GM12878 (cell line): ENCODE measurements at regions not wholly inside any gene's neighbourhood (a gene's known extent, or its start where the extent isn't known, plus 50 kb on each side); places are given as distances from the start of the nearest gene placed in this dataset.

Experiments
- BCLAF1 ChIP-seq: fragments of 450-650 bp; IDR thresholded peaks from 2 replicates; pipeline ENCODE4 v1.6.1; 2017; ENCODE audit warnings: antibody characterized with exemption, mild to moderate bottlenecking, moderate library complexity
- BHLHE40 ChIP-seq, 2 experiments: fragments of 450-650 bp in 1 of 2; IDR thresholded peaks; 2 replicates each; pipeline ENCODE4 v1.6.1; 2011 to 2017; ENCODE audit warnings: low read depth in 2 of 2, borderline replicate concordance in 1 of 2, improper control_type of control experiment in 1 of 2, low read length in 1 of 2, mild to moderate bottlenecking in 1 of 2
- BRCA1 ChIP-seq: IDR thresholded peaks from 2 replicates; pipeline ENCODE4 v1.6.1; 2011; ENCODE audit warnings: low read depth, low read length, improper control_type of control experiment
- CEBPZ ChIP-seq: fragments of 150-350 bp; IDR thresholded peaks from 2 replicates; pipeline ENCODE4 v1.6.1; 2016; ENCODE audit warnings: low read depth, low read length
- E4F1 ChIP-seq: fragments of 450-650 bp; IDR thresholded peaks from 2 replicates; pipeline ENCODE4 v1.6.1; 2018; ENCODE audit warnings: borderline replicate concordance, mild to moderate bottlenecking; ENCODE audit not compliant: partially characterized antibody
- FOXK2 ChIP-seq: fragments of 450-650 bp; IDR thresholded peaks from 2 replicates; pipeline ENCODE4 v1.6.1; 2017; ENCODE audit warnings: mild to moderate bottlenecking, moderate library complexity
- GATAD2B ChIP-seq: fragments of 450-650 bp; conservative IDR thresholded peaks from 2 replicates; pipeline ENCODE4 v1.6.1; 2017; ENCODE audit warnings: low read depth, mild to moderate bottlenecking, moderate library complexity
- HDGF ChIP-seq: fragments of 450-650 bp; IDR thresholded peaks from 2 replicates; pipeline ENCODE4 v1.6.1; 2016; ENCODE audit warnings: antibody characterized with exemption
- KDM1A ChIP-seq: fragments of 200-600 bp; sonication (generic); IDR thresholded peaks from 2 replicates; pipeline ENCODE4 v1.6.1; 2016; ENCODE audit warnings: borderline replicate concordance
- MTA3 ChIP-seq: IDR thresholded peaks from 2 replicates; pipeline ENCODE4 v1.6.1; 2012; ENCODE audit warnings: low read length, inconsistent platforms, borderline replicate concordance
- NR2C2 ChIP-seq: IDR thresholded peaks from 2 replicates; pipeline ENCODE4 v1.6.1; 2011; ENCODE audit warnings: borderline replicate concordance, low read depth; ENCODE audit not compliant: control insufficient read depth, insufficient read length
- SIN3A ChIP-seq: IDR thresholded peaks from 2 replicates; pipeline ENCODE4 v1.6.1; 2012; ENCODE audit warnings: low read depth, low read length, improper control_type of control experiment
- SMARCA5 ChIP-seq: fragments of 450-650 bp; IDR thresholded peaks from 2 replicates; pipeline ENCODE4 v1.6.1; 2017; ENCODE audit warnings: mild to moderate bottlenecking
- TAF1 ChIP-seq: IDR thresholded peaks from 2 replicates; pipeline ENCODE4 v1.6.1; 2011; ENCODE audit warnings: mild to moderate bottlenecking, low read depth, low read length, borderline replicate concordance
- TARDBP ChIP-seq: IDR thresholded peaks from 2 replicates; pipeline ENCODE4 v1.6.1; 2016; ENCODE audit warnings: borderline replicate concordance
- TCF3 ChIP-seq: IDR thresholded peaks from 2 replicates; pipeline ENCODE4 v1.6.1; 2012; ENCODE audit warnings: low read depth, mild to moderate bottlenecking, low read length, borderline replicate concordance; ENCODE audit not compliant: insufficient read depth
- ZNF274 ChIP-seq: IDR thresholded peaks from one replicate; pipeline ENCODE4 v1.8.0; 2011; ENCODE audit not compliant: insufficient read length, insufficient read depth
- ZNF687 ChIP-seq: fragments of 450-650 bp; IDR thresholded peaks from 2 replicates; pipeline ENCODE4 v1.6.1; 2017; ENCODE audit warnings: mild to moderate bottlenecking, moderate library complexity

GRCh38 chr18:26710470-26711096 lies 154.9 kb downstream of the AQP4 start (continued):
- TF ChIP-seq ZNF687: no peak
- TF ChIP-seq FOXK2: no peak
- no peak for TF ChIP-seq CEBPZ
- no peak for TF ChIP-seq BRCA1
- no peak for TF ChIP-seq TARDBP
- TF ChIP-seq SMARCA5: no peak
- TF ChIP-seq NR2C2: no peak
- 0 out of 2 replicates have a peak, but pooled peaks have one; percentile 50 for TF ChIP-seq GATAD2B
- TF ChIP-seq MTA3: no peak
- no peak for TF ChIP-seq ZNF274
- TF ChIP-seq BCLAF1: no peak
- TF ChIP-seq KDM1A: no peak
- no peak for TF ChIP-seq TAF1
- no peak for TF ChIP-seq TCF3
- no peak for TF ChIP-seq E4F1
- TF ChIP-seq BHLHE40 (IDR thresholded peaks at IDR 0.05; ENCODE audit: borderline replicate concordance in 1 of 2, low read depth in 2 of 2, low read length in 1 of 2): peak; percentile 66 to 76
- TF ChIP-seq HDGF: no peak
- no peak for TF ChIP-seq SIN3A
